Endothelial cell of umbilical vein (primary cell): ENCODE measurements at regions not wholly inside any gene's neighbourhood (a gene's known extent, or its start where the extent isn't known, plus 50 kb on each side); places are given as distances from the start of the nearest gene placed in this dataset.

Experiments used
- BruUV-seq: library from RNA; stranded (reverse); fragments of 400-500 nt; replicated peaks from 2 replicates; lab custom pipeline; 2021; lab: Mats Ljungman, UMichigan
- CTCF ChIA-PET: fragments of 300-600, 350-600 bp; sonication (Branson Sonifier 250); formaldehyde crosslinking; loops from one replicate; lab custom pipeline; 2021; ENCODE audit warnings: antibody characterized with exemption, inconsistent platforms; lab: Charles Lee
- POLR2A ChIA-PET: fragments of 300-600, 350-600 bp; sonication (Branson Sonifier 250); formaldehyde crosslinking; loops from one replicate; lab custom pipeline; 2021; ENCODE audit warnings: antibody characterized with exemption, inconsistent platforms; lab: Charles Lee
- DNase-seq: peaks from one replicate; pipeline ENCODE4 v3.0.0-alpha.2; 2011; ENCODE audit warnings: low read depth, low spot score
- FAIRE-seq: peaks from 2 replicates; lab custom pipeline; 2011; peaks lifted over from hg19 to GRCh38; lab: Jason Lieb, UNC
- H2AFZ ChIP-seq: 2 replicates; pipeline ENCODE4 v1.6.0; 2012; ENCODE audit warnings: low read depth, low read length, control low read depth, inconsistent platforms
- H3K27ac ChIP-seq: 2 replicates; pipeline ENCODE4 v1.5.1; 2011; ENCODE audit warnings: low read depth, mild to moderate bottlenecking, control low read depth, low read length, moderate library complexity; ENCODE audit not compliant: insufficient read depth
- H3K27me3 ChIP-seq, 2 experiments: 2 replicates each; pipeline versions ENCODE4 v1.6.0 to v1.6.1; 2011; ENCODE audit warnings: low read length in 2 of 2, mixed read lengths in 1 of 2; ENCODE audit not compliant: control insufficient read depth in 2 of 2, insufficient read depth in 2 of 2
- H3K36me3 ChIP-seq, 2 experiments: 2 replicates in 1 of 2; 3 replicates in 1 of 2; pipeline ENCODE4 v1.5.1; 2011; ENCODE audit warnings: low read length in 2 of 2, mild to moderate bottlenecking in 1 of 2, moderate library complexity in 1 of 2; ENCODE audit not compliant: control insufficient read depth in 2 of 2, insufficient read depth in 2 of 2; ENCODE audit errors: extremely low read depth in 1 of 2
- H3K4me1 ChIP-seq: 3 replicates; pipeline ENCODE4 v1.5.1; 2011; ENCODE audit warnings: mild to moderate bottlenecking, low read length; ENCODE audit not compliant: control insufficient read depth, insufficient read depth; ENCODE audit errors: extremely low read depth
- H3K4me2 ChIP-seq: 2 replicates; pipeline ENCODE4 v1.6.1; 2011; ENCODE audit warnings: low read length, control low read depth, mixed read lengths; ENCODE audit not compliant: insufficient read depth
- H3K4me3 ChIP-seq, 3 experiments: fragments of 200-600 bp in 1 of 3; sonication (generic), shearing (Covaris generic) in 1 of 3; replicated peaks in 1 of 3; 2 replicates each; pipeline ENCODE4 v1.5.1; 2011 to 2016; ENCODE audit warnings: control low read depth in 3 of 3, low read length in 3 of 3, mild to moderate bottlenecking in 2 of 3, inconsistent platforms in 1 of 3, low read depth in 1 of 3, moderate library complexity in 1 of 3; ENCODE audit not compliant: insufficient read depth in 1 of 3
- H3K79me2 ChIP-seq: 2 replicates; pipeline ENCODE4 v1.6.0; 2012; ENCODE audit warnings: low read length, inconsistent platforms; ENCODE audit not compliant: control insufficient read depth, insufficient read depth
- H3K9ac ChIP-seq: replicated peaks from 2 replicates; pipeline ENCODE3; 2011; ENCODE audit warnings: low read length, control low read depth; ENCODE audit not compliant: insufficient read depth; ENCODE audit errors: extremely low read depth
- H3K9me1 ChIP-seq: replicated peaks from 3 replicates; pipeline ENCODE4 v1.6.0; 2011; ENCODE audit warnings: mild to moderate bottlenecking, low read length; ENCODE audit not compliant: control insufficient read depth, insufficient read depth; ENCODE audit errors: extremely low read depth
- H3K9me3 ChIP-seq: replicated peaks from 2 replicates; pipeline ENCODE4 v1.5.1; 2012; ENCODE audit warnings: low read length, inconsistent platforms; ENCODE audit not compliant: control insufficient read depth, insufficient read depth
- H4K20me1 ChIP-seq: replicated peaks from 2 replicates; pipeline ENCODE3; 2011; ENCODE audit warnings: mild to moderate bottlenecking, low read length; ENCODE audit not compliant: control insufficient read depth, insufficient read depth; ENCODE audit errors: extremely low read depth
- EZH2 ChIP-seq: IDR thresholded peaks from 2 replicates; pipeline ENCODE4 v1.6.1; 2012; ENCODE audit warnings: borderline replicate concordance, low read depth, mild to moderate bottlenecking, moderate library complexity, low read length, inconsistent platforms; ENCODE audit not compliant: severe bottlenecking
- FOS ChIP-seq: IDR thresholded peaks from 2 replicates; pipeline ENCODE4 v1.6.1; 2011; ENCODE audit warnings: mild to moderate bottlenecking, low read length, moderate library complexity, borderline replicate concordance; ENCODE audit not compliant: insufficient read depth
- GATA2 ChIP-seq: IDR thresholded peaks from 2 replicates; pipeline ENCODE4 v1.7.0; 2011; ENCODE audit warnings: low read depth, mild to moderate bottlenecking, moderate library complexity, mixed read lengths, low read length; ENCODE audit not compliant: insufficient read length, insufficient read depth
- JUN ChIP-seq: IDR thresholded peaks from 2 replicates; pipeline ENCODE4 v1.6.1; 2011; ENCODE audit warnings: borderline replicate concordance, low read depth; ENCODE audit not compliant: insufficient read length, insufficient read depth
- MAX ChIP-seq: IDR thresholded peaks from 2 replicates; pipeline ENCODE4 v1.6.1; 2011; ENCODE audit not compliant: insufficient read depth, insufficient read length
- MYC ChIP-seq: IDR thresholded peaks from one replicate; pipeline ENCODE4 v1.6.1; 2011; ENCODE audit warnings: mild to moderate bottlenecking, low read depth, low read length
- POLR2A ChIP-seq: IDR thresholded peaks from 2 replicates; pipeline ENCODE4 v1.6.1; 2012; ENCODE audit warnings: low read depth, mild to moderate bottlenecking, control low read depth, low read length
- POLR2AphosphoS5 ChIP-seq: IDR thresholded peaks from 2 replicates; pipeline ENCODE4 v1.6.1; 2012; ENCODE audit warnings: low read depth, mild to moderate bottlenecking, control low read depth, low read length, moderate library complexity; ENCODE audit not compliant: insufficient read depth
- dilution Hi-C: fragments of 300-500 bp; cut with MboI; formaldehyde crosslinking; loops from one replicate; pipeline ENCODE4 v1.15.0; 2019; ENCODE audit warnings: low sequenced_read_pairs; ENCODE audit not compliant: extremely low pct_ligation_motif_present
- intact Hi-C: fragments of 100-400 bp; cut with micrococcal nuclease; formaldehyde crosslinking; loops from one replicate; pipeline ENCODE4 v1.10.0; 2022
- TF ChIP-seq, protein P1 (sequence below), 2 donors: IDR thresholded peaks; 1 replicate in 1 of 2; 2 replicates in 1 of 2; pipeline ENCODE4 v1.5.1; 2011; ENCODE audit warnings: low read length in 2 of 2, mild to moderate bottlenecking in 2 of 2, moderate library complexity in 2 of 2, control low read depth in 1 of 2, inconsistent platforms in 1 of 2, low read depth in 1 of 2; ENCODE audit not compliant: insufficient read depth in 1 of 2; ENCODE audit errors: extremely low read depth in 1 of 2

DNA sequence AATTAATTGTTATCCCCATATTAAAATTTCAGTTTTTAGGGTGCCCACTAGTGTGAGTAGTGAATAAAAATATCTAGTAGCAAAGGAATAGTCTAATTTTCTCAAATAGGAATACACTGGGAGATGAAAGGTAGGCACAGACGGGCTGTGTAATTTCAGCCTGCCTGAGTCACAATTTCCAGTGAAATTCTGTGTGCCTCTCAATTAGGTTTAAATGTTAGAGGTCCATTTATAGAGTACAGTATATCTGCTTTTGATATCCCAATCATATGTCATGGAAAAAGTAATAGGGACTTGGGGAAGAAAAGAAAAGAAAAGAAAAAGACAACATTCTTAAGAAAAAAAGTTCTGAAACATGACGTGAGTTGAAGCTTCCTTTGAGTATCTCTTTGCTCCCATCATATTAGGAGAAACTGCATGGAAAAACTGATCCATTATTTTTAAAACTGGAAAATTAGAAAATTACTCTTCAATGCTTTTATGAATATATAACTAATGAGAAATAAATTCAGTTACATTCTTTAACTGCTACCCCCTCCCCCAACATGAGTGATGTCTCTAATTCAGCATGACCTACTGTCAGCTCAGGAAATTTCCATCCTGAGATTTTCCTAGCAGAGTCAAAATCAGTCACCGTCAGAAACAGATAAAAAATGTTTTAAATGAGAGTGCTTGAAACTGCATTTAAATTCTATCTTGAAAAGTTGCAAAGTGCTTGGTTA is 473.8 kb upstream of the HSF2 start:
- DNase-seq (no peak), FAIRE-seq (no peak)
- H3K4me1 ChIP-seq = no peaks in the 10 kb centered on the region
- no peak overlapping the region for H3K27ac ChIP-seq
- H3K79me2 ChIP-seq = no peaks in the 10 kb centered on the region
- dilution Hi-C loops = no loop called here
- H3K9me1 ChIP-seq = no peaks in the 10 kb centered on the region
- no peak overlapping the region for H2AFZ ChIP-seq
- TF ChIP-seq JUN = no peak
- no peak for TF ChIP-seq GATA2
- TF ChIP-seq MAX = no peak
- TF ChIP-seq, protein P1, sequence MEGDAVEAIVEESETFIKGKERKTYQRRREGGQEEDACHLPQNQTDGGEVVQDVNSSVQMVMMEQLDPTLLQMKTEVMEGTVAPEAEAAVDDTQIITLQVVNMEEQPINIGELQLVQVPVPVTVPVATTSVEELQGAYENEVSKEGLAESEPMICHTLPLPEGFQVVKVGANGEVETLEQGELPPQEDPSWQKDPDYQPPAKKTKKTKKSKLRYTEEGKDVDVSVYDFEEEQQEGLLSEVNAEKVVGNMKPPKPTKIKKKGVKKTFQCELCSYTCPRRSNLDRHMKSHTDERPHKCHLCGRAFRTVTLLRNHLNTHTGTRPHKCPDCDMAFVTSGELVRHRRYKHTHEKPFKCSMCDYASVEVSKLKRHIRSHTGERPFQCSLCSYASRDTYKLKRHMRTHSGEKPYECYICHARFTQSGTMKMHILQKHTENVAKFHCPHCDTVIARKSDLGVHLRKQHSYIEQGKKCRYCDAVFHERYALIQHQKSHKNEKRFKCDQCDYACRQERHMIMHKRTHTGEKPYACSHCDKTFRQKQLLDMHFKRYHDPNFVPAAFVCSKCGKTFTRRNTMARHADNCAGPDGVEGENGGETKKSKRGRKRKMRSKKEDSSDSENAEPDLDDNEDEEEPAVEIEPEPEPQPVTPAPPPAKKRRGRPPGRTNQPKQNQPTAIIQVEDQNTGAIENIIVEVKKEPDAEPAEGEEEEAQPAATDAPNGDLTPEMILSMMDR (IDR thresholded peaks at IDR 0.05; ENCODE audit: extremely low read depth in 1 of 2, insufficient read depth in 1 of 2, low read depth in 1 of 2, low read length in 2 of 2) = no peak
- TF ChIP-seq FOS = no peak
- no peak for TF ChIP-seq MYC
- no peak for TF ChIP-seq EZH2
- no peak for TF ChIP-seq POLR2AphosphoS5
- no peak for TF ChIP-seq POLR2A
- H3K9me3 ChIP-seq = no peaks in the 10 kb centered on the region
- H3K9ac ChIP-seq = no peak overlapping the region
- H3K4me3 ChIP-seq = no peak overlapping the region
- BruUV-seq = no TSS peak
- no peaks in the 10 kb centered on the region for H3K27me3 ChIP-seq
- no peaks in the 10 kb centered on the region for H3K36me3 ChIP-seq
- no peaks in the 10 kb centered on the region for H4K20me1 ChIP-seq
- POLR2A ChIA-PET = no interaction called here
- no peak overlapping the region for H3K4me2 ChIP-seq
- intact Hi-C loops = no loop called here
- CTCF ChIA-PET = no interaction called here
